Suprapubic skin (tissue), 4 donors: ENCODE measurements at regions not wholly inside any gene's neighbourhood (a gene's known extent, or its start where the extent isn't known, plus 50 kb on each side); places are given as distances from the start of the nearest gene placed in this dataset.
"Not testable (repeated sequence)": the region's sequence is repeated elsewhere in the genome, so short reads cannot be mapped to it uniquely, and the experiment has no call there.

Experiments
- DNase-seq, 2 donors: peaks; one replicate each; pipeline ENCODE4 v3.0.0-alpha.2; 2019; ENCODE audit warnings: low spot score in 2 of 2
- H3K27ac ChIP-seq: fragments of 200-600 bp; sonication (generic); one replicate; pipeline ENCODE4 v1.5.1; 2019
- H3K27me3 ChIP-seq: fragments of 200-600 bp; sonication (generic); one replicate; pipeline ENCODE4 v1.5.1; 2019
- H3K36me3 ChIP-seq: fragments of 200-600 bp; sonication (generic); one replicate; pipeline ENCODE4 v1.5.1; 2019
- H3K4me1 ChIP-seq: fragments of 200-600 bp; sonication (generic); one replicate; pipeline ENCODE4 v1.5.1; 2019
- H3K4me3 ChIP-seq: fragments of 200-600 bp; sonication (generic); one replicate; pipeline ENCODE4 v1.5.1; 2019; ENCODE audit warnings: mild to moderate bottlenecking
- H3K9me3 ChIP-seq: fragments of 200-600 bp; sonication (generic); one replicate; pipeline ENCODE4 v1.5.1; 2019
- CTCF ChIP-seq, 2 donors: fragments of 200-600 bp in 1 of 2; fragments of 450-650 bp in 1 of 2; sonication (generic) in 1 of 2; IDR thresholded peaks; one replicate each; pipeline ENCODE4 v1.5.1; 2016 to 2019; ENCODE audit warnings: antibody characterized with exemption in 2 of 2, mild to moderate bottlenecking in 1 of 2, moderate library complexity in 1 of 2
- EP300 ChIP-seq: sonication (generic); formaldehyde crosslinking; IDR thresholded peaks from one replicate; pipeline ENCODE4 v1.6.1; 2017; ENCODE audit warnings: antibody characterized with exemption
- POLR2A ChIP-seq, 2 donors: fragments of 450-650 bp; IDR thresholded peaks; one replicate each; pipeline ENCODE4 v1.6.1; 2017; ENCODE audit warnings: antibody characterized with exemption in 2 of 2, mild to moderate bottlenecking in 2 of 2, moderate library complexity in 2 of 2
- POLR2AphosphoS5 ChIP-seq, 3 donors: sonication (generic); formaldehyde crosslinking; IDR thresholded peaks; one replicate each; pipeline ENCODE4 v1.6.1; 2017; ENCODE audit warnings: antibody characterized with exemption in 3 of 3
- WGBS: methylation state at CpG from one replicate; pipeline ENCODE4 v1.1.5; 2018; 5-methylcytosine and 5-hydroxymethylcytosine counted together

DNA sequence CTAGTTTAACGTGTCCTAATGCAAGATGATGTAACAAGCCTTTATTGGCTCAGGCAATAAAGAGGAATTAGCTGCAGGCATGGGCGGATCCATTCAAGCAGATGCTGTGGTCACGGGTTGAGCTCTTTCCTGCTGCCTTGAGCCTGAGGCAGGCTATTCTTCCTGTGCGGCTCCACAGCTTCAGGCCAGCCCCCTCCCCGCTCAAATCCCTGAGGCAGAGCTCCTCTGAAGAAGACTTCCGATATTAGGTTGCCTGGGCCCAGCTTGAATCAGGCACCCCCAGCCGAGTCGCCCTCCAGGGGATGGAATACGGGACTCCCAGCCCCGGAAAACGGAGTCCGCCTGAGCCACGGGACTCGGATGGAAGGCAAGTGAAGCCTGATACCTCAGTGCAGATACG lies 95.0 kb upstream of the RUFY1 start:
- Histone ChIP-seq H3K4me3 (no peak overlapping the region), H3K27me3 (no peaks in the 10 kb centered on the region), H3K9me3 (no peaks in the 10 kb centered on the region), H3K36me3 (no peaks in the 10 kb centered on the region), H3K4me1 (no peaks in the 10 kb centered on the region), H3K27ac (no peak overlapping the region)
- TF ChIP-seq EP300 (no peak), POLR2AphosphoS5 (IDR thresholded peaks at IDR 0.05) (no peak)
- no peak for DNase-seq
- WGBS = 81% methylated on average over 15 of the region's 15 CpGs

GRCh38 chr5:179454356-179454755 lies 96.0 kb upstream of the RUFY1 start:
- DNase-seq = no peak
- TF ChIP-seq POLR2AphosphoS5 (IDR thresholded peaks at IDR 0.05) = no peak
- TF ChIP-seq POLR2A (IDR thresholded peaks at IDR 0.05) = no peak
- TF ChIP-seq CTCF (IDR thresholded peaks at IDR 0.05) = no peak
- no peak for TF ChIP-seq EP300
- Histone ChIP-seq H3K9me3 (no peaks in the 10 kb centered on the region), H3K4me1 (no peaks in the 10 kb centered on the region), H3K27ac (no peak overlapping the region), H3K4me3 (no peak overlapping the region), H3K36me3 (no peaks in the 10 kb centered on the region), H3K27me3 (no peaks in the 10 kb centered on the region)
- 83% methylated on average over 9 of the region's 9 CpGs for WGBS

GRCh38 chr5:179453616-179454015 lies 96.7 kb upstream of the RUFY1 start:
- H3K4me3 ChIP-seq = no peak overlapping the region
- TF ChIP-seq CTCF (IDR thresholded peaks at IDR 0.05) (no peak), POLR2AphosphoS5 (IDR thresholded peaks at IDR 0.05) (no peak)
- H3K36me3 ChIP-seq = no peaks in the 10 kb centered on the region
- H3K9me3 ChIP-seq = no peaks in the 10 kb centered on the region
- no peak for DNase-seq
- H3K4me1 ChIP-seq = no peaks in the 10 kb centered on the region
- no peaks in the 10 kb centered on the region for H3K27me3 ChIP-seq
- 70% methylated on average over 7 of the region's 7 CpGs for WGBS
- H3K27ac ChIP-seq = no peak overlapping the region

DNA sequence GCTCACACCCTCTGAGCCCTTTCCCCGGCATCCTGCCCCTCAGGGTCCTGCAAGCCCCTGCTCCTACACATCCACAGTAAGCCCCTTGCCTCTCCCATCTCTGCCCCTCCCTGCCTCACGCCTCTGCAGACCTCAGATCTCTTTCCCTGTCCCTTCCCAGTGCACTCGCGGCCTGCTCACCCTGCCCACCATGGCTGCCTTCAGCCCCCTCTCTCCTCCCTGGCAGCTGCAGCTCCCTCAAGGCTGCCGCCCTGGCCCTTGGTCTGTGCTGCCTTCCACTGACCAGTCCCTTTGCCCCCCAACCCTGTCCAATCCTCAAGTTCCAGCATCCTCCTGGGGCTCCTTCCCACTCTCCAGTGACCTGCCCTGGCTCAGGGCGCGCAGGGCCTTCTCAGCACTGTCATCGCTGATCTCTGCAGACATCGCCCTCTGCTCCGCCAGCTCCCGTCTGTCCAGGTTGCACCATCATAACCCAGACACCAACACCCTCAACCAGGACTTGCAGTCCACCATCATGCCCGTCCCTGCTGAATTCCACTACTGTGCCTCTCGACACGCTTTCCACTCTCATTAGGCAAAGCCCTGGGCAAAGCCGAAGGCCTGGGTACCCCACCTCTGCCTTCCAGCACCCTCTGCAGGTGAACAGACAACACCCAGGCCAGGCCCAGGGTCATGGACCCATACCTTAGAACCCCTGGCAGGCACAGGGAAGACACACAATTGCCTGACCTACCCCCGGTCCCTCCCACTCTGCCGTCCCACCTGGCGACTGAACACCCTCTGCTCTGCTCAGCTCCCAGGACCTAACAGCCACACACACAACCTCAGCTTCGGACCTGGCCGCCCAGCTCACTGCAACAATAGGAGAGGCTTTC lies 97.8 kb upstream of the RUFY1 start:
- H3K27me3 ChIP-seq = no peaks in the 10 kb centered on the region
- TF ChIP-seq CTCF (IDR thresholded peaks at IDR 0.05) (no peak), POLR2AphosphoS5 (IDR thresholded peaks at IDR 0.05) (no peak), EP300 (no peak), POLR2A (IDR thresholded peaks at IDR 0.05) (no peak)
- H3K36me3 ChIP-seq = no peaks in the 10 kb centered on the region
- WGBS = 91% methylated on average over 20 of the region's 20 CpGs
- H3K9me3 ChIP-seq = no peaks in the 10 kb centered on the region
- H3K27ac ChIP-seq = no peak overlapping the region
- H3K4me1 ChIP-seq = no peaks in the 10 kb centered on the region
- DNase-seq = no peak
- no peak overlapping the region for H3K4me3 ChIP-seq

DNA sequence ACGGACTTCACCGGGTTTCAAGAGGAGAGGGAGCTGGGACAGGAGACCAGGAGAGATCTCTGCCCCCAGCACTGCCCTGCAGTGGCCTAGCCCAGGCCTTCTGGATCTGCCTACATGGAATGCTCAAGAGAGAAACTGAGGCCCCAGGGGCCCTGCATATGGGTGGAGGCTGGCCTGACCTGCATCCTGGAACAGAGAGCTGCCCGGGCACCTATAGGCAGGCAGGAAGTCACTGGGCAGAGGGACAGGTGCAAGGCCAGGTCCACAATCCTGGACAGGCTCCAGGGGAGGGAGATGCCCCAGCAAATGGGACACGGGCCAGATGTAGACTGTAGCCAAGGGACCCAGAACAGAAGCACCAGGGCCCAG lies 98.5 kb upstream of the RUFY1 start:
- Histone ChIP-seq H3K27me3 (no peaks in the 10 kb centered on the region), H3K9me3 (no peaks in the 10 kb centered on the region), H3K4me3 (no peak overlapping the region), H3K4me1 (no peaks in the 10 kb centered on the region), H3K36me3 (no peaks in the 10 kb centered on the region), H3K27ac (no peak overlapping the region)
- DNase-seq = no peak
- WGBS = 62% methylated on average over 2 of the region's 4 CpGs
- no peak for TF ChIP-seq POLR2A (IDR thresholded peaks at IDR 0.05)

- Histone ChIP-seq H3K4me3 (no peak overlapping the region), H3K27me3 (no peaks in the 10 kb centered on the region), H3K27ac (no peak overlapping the region), H3K9me3 (no peaks in the 10 kb centered on the region), H3K36me3 (no peaks in the 10 kb centered on the region), H3K4me1 (no peaks in the 10 kb centered on the region)
- WGBS = 58% methylated on average over 7 of the region's 15 CpGs
- TF ChIP-seq POLR2A (IDR thresholded peaks at IDR 0.05) = no peak
- TF ChIP-seq EP300 = no peak
- TF ChIP-seq POLR2AphosphoS5 (IDR thresholded peaks at IDR 0.05) = no peak
- TF ChIP-seq CTCF (IDR thresholded peaks at IDR 0.05) = no peak
- DNase-seq = no peak
Observed at GRCh38 chr5:179451114-179451827, 99.1 kb upstream of the RUFY1 start.

- WGBS = 82% methylated on average over 4 of the region's 4 CpGs
- DNase-seq, H3K4me3 ChIP-seq, H3K36me3 ChIP-seq, H3K27me3 ChIP-seq, H3K27ac ChIP-seq, H3K9me3 ChIP-seq, H3K4me1 ChIP-seq: not testable (repeated sequence)
Observed at GRCh38 chr5:179449950-179450349, 100.4 kb upstream of the RUFY1 start.

DNA sequence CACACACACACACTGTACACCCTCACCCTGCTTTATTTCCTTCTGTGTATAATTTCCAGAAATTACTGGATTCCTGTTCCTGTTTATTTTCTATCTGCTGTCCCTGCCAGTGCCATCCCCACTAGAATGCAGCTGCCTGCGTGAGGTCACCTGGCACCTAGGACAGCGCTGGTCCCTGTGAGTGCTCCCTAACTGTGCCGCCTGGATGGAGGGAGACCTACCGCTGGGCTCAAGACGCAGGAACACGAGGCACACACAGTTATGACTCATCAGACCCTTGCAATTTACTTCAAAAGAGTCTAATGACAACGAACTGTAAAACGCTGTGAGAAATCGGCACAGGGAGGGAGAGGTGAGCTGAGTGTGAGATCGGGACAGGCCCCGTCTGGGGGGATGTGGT lies 102.1 kb upstream of the RUFY1 start:
- not testable (repeated sequence) for H3K9me3 ChIP-seq, H3K4me3 ChIP-seq, DNase-seq, H3K4me1 ChIP-seq, H3K27me3 ChIP-seq, H3K36me3 ChIP-seq, H3K27ac ChIP-seq
- WGBS = no CpG with 5 or more reads among the region's 11 CpGs

DNA sequence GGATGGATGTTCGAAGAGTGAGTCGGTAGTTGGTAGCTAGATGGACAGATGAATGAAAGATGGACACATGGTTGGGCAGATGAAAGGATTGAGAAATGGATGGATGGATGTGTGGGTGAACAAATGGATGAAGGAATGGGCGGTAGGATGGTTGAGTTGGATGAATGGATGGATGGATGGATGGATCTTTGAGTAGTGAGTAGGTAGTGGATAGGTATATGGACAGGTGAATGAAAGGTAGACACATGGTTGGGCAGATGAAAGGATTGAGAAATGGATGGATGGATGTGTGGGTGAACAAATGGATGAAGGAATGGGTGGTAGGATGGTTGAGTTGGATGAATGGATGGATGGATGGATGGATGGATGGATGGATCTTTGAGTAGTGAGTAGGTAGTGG lies 97.0 kb upstream of the ADAMTS2 start:
- H3K4me1 ChIP-seq, H3K27ac ChIP-seq, H3K36me3 ChIP-seq, H3K9me3 ChIP-seq, DNase-seq, H3K4me3 ChIP-seq: not testable (repeated sequence)
- H3K27me3 ChIP-seq = peaks cover 18% of the 10 kb centered on the region
- WGBS = 98% methylated on average over 3 of the region's 3 CpGs
